ENCODE measurements at regions not wholly inside any gene's neighbourhood (a gene's known extent, or its start where the extent isn't known, plus 50 kb on each side); places are given as distances from the start of the nearest gene placed in this dataset.

DNA sequence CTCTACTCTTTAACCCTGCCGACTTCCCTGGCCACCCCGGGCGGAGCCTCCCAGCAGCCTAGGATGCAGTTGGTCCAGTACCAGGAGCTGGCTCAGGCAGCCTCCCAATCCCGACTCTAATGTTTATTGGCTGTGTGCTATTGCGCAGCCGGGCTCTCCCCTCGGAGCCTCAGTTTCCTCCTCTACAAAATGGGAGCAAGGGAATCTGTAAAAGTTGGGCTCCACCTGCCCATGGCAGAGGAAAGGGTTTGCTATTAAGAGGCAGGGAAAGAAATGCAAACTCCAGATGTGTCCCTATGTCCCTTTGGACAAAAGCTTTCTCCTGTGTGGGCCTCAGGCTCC is 140.8 kb upstream of the PJA1 start:
- H3K27me3 ChIP-seq, result no peaks in the 10 kb centered on the region
- no peak for DNase-seq
- no peaks in the 10 kb centered on the region for H3K9me3 ChIP-seq
- H3K4me3 ChIP-seq, result no peak overlapping the region
- no peaks in the 10 kb centered on the region for H3K36me3 ChIP-seq (replicated peaks in 1 of 2; ENCODE audit: insufficient read depth in 1 of 2, low read depth in 2 of 2)
- ATAC-seq, result no peak
- no peaks in the 10 kb centered on the region for H3K4me1 ChIP-seq
- no peak overlapping the region for H3K27ac ChIP-seq
- intact Hi-C loops (cut with DNase I), result no loop called here
- no peak for TF ChIP-seq POLR2A (IDR thresholded peaks at IDR 0.05)
- TF ChIP-seq, protein P1, sequence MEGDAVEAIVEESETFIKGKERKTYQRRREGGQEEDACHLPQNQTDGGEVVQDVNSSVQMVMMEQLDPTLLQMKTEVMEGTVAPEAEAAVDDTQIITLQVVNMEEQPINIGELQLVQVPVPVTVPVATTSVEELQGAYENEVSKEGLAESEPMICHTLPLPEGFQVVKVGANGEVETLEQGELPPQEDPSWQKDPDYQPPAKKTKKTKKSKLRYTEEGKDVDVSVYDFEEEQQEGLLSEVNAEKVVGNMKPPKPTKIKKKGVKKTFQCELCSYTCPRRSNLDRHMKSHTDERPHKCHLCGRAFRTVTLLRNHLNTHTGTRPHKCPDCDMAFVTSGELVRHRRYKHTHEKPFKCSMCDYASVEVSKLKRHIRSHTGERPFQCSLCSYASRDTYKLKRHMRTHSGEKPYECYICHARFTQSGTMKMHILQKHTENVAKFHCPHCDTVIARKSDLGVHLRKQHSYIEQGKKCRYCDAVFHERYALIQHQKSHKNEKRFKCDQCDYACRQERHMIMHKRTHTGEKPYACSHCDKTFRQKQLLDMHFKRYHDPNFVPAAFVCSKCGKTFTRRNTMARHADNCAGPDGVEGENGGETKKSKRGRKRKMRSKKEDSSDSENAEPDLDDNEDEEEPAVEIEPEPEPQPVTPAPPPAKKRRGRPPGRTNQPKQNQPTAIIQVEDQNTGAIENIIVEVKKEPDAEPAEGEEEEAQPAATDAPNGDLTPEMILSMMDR (IDR thresholded peaks at IDR 0.05), result no peak
- WGBS, 2 donors, result 76% methylated on average over 5 of the region's 7 CpGs; no CpG with 5 or more reads in 1 of the 2 donors

DNA sequence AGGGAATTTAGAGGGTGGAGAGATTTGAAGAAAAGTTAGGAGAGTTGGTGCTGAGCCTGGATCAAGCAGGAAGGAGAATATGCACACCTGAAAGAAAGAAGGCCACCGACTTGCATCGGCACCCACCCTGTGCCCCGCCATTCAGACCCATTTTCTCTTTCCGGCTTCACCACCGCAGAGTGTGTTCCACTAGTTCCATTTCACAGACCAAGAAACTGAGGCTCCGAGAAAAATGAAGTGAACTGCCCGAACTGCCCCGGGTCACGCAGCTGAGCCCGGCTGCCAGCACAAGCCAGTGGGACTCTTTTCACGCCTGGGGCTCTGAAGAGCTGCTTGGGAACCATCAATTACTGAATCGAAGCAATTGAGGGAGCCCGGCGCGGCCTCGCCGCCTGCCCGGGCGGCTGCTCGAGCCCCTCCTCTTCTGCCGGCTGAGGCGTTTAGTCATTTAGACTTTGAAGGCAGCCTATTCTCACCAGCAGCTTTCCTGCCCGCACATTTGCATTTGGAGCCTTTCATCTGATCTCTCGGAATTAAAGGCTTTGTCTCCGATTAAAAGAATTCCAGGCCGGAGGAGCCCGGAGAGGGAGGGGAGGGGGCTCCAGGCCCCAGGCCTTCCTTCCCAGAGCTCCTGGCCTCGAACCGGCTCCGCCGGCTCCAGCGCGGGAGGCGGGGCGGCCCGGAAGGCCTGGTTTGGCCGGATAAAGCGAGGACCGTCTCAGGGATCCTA is 140.2 kb upstream of the PJA1 start:
- H3K36me3 ChIP-seq (replicated peaks in 1 of 2; ENCODE audit: insufficient read depth in 1 of 2, low read depth in 2 of 2), result no peaks in the 10 kb centered on the region
- TF ChIP-seq, protein P1 (IDR thresholded peaks at IDR 0.05), result no peak
- TF ChIP-seq POLR2A (IDR thresholded peaks at IDR 0.05), result no peak
- DNase-seq (no peak), ATAC-seq (no peak)
- no peak overlapping the region for H3K27ac ChIP-seq
- H3K9me3 ChIP-seq, result no peaks in the 10 kb centered on the region
- no peaks in the 10 kb centered on the region for H3K4me1 ChIP-seq
- no peaks in the 10 kb centered on the region for H3K27me3 ChIP-seq
- WGBS, 2 donors, result 33 to 43% methylated on average over 24 to 32 of the region's 39 CpGs
- H3K4me3 ChIP-seq, result no peak overlapping the region
- intact Hi-C loops (cut with DNase I), result no loop called here

DNA sequence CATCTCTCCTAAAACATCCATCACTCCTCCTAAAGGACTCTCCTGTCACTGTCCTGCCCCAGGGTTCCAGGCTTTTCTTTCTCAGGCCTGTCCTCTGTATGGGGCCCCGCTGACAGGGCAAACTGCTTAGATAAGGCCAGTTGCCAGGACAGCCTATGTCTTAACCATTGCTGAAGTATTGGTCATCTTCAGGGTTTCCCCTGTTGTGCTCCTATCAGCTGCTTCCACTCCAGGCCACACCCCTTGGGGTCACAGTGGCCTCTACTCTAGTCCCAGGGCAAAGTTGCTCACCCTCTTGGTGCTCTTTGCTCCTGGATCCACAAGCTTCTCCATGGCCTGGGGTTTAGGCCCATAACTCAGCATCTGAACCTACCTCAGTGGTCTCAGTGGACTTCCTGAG is 138.0 kb upstream of the PJA1 start:
- TF ChIP-seq, protein P1 (IDR thresholded peaks at IDR 0.05), result no peak
- no peak for TF ChIP-seq POLR2A (IDR thresholded peaks at IDR 0.05)
- intact Hi-C loops (cut with DNase I), result no loop called here

DNA sequence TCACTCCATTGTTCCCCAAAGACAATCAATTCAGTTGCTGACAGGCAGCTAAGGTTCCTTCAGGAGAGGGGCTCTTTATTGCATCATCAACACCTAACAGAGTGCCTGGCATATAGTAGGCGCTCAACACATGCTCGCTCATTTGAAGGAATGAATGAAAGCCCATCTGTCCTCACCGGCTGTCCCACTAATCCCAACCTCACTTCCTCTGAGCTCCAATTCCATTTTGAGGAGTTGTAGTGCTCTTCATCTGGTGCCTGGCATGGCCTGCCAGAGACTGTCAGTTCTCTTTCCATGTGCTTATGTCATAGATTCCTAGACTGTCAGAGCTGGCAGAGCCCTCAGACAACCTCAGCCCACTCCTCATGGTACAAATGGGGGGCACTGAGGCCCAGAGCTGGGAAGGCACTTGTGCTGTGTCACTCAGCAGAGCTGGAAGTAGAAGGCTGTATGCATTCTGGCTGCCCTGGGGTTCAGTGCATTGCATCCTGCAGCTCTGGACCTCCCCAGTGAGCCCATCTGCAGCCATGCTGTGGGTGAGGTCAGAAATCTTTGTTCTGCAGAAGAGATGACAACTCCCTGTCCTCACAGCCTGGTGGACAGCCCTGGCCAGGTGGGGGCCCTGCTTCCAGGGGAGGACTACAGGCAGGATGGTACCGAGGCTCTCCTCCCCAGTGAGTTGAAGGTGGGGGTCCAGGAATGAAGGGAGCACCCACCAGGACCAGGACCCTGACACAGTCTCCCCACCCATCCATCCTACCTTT is 134.9 kb upstream of the PJA1 start:
- intact Hi-C loops (cut with DNase I), result no loop called here
- no peak for ATAC-seq

More for the DNA sequence above, 138.0 kb upstream of the PJA1 start:
- Histone ChIP-seq H3K9me3 (no peaks in the 10 kb centered on the region), H3K27ac (no peak overlapping the region), H3K27me3 (no peaks in the 10 kb centered on the region), H3K36me3 (replicated peaks in 1 of 2; ENCODE audit: insufficient read depth in 1 of 2, low read depth in 2 of 2) (no peaks in the 10 kb centered on the region), H3K4me3 (no peak overlapping the region), H3K4me1 (no peaks in the 10 kb centered on the region)
- DNase-seq (no peak), ATAC-seq (no peak)
- 100% methylated on average over 1 of the region's 1 CpG; no CpG with 5 or more reads in 1 of the 2 donors for WGBS, 2 donors

More for the DNA sequence above, 134.9 kb upstream of the PJA1 start:
- Histone ChIP-seq H3K27me3 (no peaks in the 10 kb centered on the region), H3K27ac (no peak overlapping the region), H3K36me3 (replicated peaks in 1 of 2; ENCODE audit: insufficient read depth in 1 of 2, low read depth in 2 of 2) (no peaks in the 10 kb centered on the region), H3K4me3 (no peak overlapping the region), H3K4me1 (no peaks in the 10 kb centered on the region), H3K9me3 (no peaks in the 10 kb centered on the region)
- no peak for DNase-seq
- TF ChIP-seq POLR2A (IDR thresholded peaks at IDR 0.05), result no peak
- TF ChIP-seq, protein P1 (IDR thresholded peaks at IDR 0.05), result no peak
- no CpG with 5 or more reads among the region's 4 CpGs for WGBS, 2 donors

Data from body of pancreas (tissue), 4 donors.